Kidney epithelial cell (primary cell): ENCODE measurements at regions not wholly inside any gene's neighbourhood (a gene's known extent, or its start where the extent isn't known, plus 50 kb on each side); places are given as distances from the start of the nearest gene placed in this dataset.

Experiments used
- DNase-seq: peaks from one replicate; pipeline ENCODE4 v3.0.0-alpha.2; 2010; ENCODE audit warnings: low read depth
- H3K27me3 ChIP-seq: 2 replicates; pipeline ENCODE4 v1.6.0; 2011; ENCODE audit warnings: low read length; ENCODE audit not compliant: control insufficient read depth, insufficient read depth
- H3K36me3 ChIP-seq: 2 replicates; pipeline ENCODE4 v1.5.1; 2011; ENCODE audit warnings: low read length; ENCODE audit not compliant: control insufficient read depth, insufficient read depth
- H3K4me3 ChIP-seq: 2 replicates; pipeline ENCODE4 v1.5.1; 2011; ENCODE audit warnings: low read depth, mild to moderate bottlenecking, control low read depth, low read length
- CTCF ChIP-seq: IDR thresholded peaks from 2 replicates; pipeline ENCODE4 v1.5.1; 2011; ENCODE audit warnings: mild to moderate bottlenecking, moderate library complexity, low read length, control low read depth, inconsistent platforms; ENCODE audit not compliant: insufficient read depth, poor library complexity, severe bottlenecking

- Histone ChIP-seq H3K36me3 (no peaks in the 10 kb centered on the region), H3K4me3 (no peak overlapping the region), H3K27me3 (no peaks in the 10 kb centered on the region)
- TF ChIP-seq CTCF, result no peak
- DNase-seq, result no peak
Observed at GRCh38 chr11:121938076-121938475, 177.9 kb downstream of the BLID start.

- Histone ChIP-seq H3K27me3 (no peaks in the 10 kb centered on the region), H3K4me3 (no peak overlapping the region), H3K36me3 (no peaks in the 10 kb centered on the region)
- TF ChIP-seq CTCF, result no peak
- DNase-seq, result no peak
Observed at GRCh38 chr11:121936781-121937447, 179.1 kb downstream of the BLID start.

GRCh38 chr11:121936370-121936769 is 179.6 kb downstream of the BLID start:
- Histone ChIP-seq H3K27me3 (no peaks in the 10 kb centered on the region), H3K4me3 (no peak overlapping the region), H3K36me3 (no peaks in the 10 kb centered on the region)
- DNase-seq, result no peak
- no peak for TF ChIP-seq CTCF

- DNase-seq, result no peak
- no peak for TF ChIP-seq CTCF
Observed at GRCh38 chr11:121933694-121934093, 182.3 kb downstream of the BLID start.

GRCh38 chr11:121933294-121933693 is 182.7 kb downstream of the BLID start:
- no peaks in the 10 kb centered on the region for H3K27me3 ChIP-seq
- DNase-seq, result no peak
- no peak for TF ChIP-seq CTCF
- no peak overlapping the region for H3K4me3 ChIP-seq
- H3K36me3 ChIP-seq, result no peaks in the 10 kb centered on the region

More at GRCh38 chr11:121933694-121934093, 182.3 kb downstream of the BLID start:
- no peaks in the 10 kb centered on the region for H3K36me3 ChIP-seq
- H3K27me3 ChIP-seq, result no peaks in the 10 kb centered on the region
- no peak overlapping the region for H3K4me3 ChIP-seq

GRCh38 chr11:121932646-121933185 is 183.3 kb downstream of the BLID start:
- no peaks in the 10 kb centered on the region for H3K36me3 ChIP-seq
- no peak for TF ChIP-seq CTCF
- DNase-seq, result no peak
- no peak overlapping the region for H3K4me3 ChIP-seq
- H3K27me3 ChIP-seq, result no peaks in the 10 kb centered on the region
